Suppressor macrophage treated with lipopolysaccharide for 1 hour (primary cell): ENCODE measurements at regions not wholly inside any gene's neighbourhood (a gene's known extent, or its start where the extent isn't known, plus 50 kb on each side); places are given as distances from the start of the nearest gene placed in this dataset.
"Not testable (repeated sequence)": the region's sequence is repeated elsewhere in the genome, so short reads cannot be mapped to it uniquely, and the experiment has no call there.

Source experiments
- DNase-seq, 3 donors: peaks; one replicate each; pipeline ENCODE4 v3.0.0-alpha.2; 2020 to 2022

GRCh38 chr9:124126648-124127646, 115.4 kb downstream of the LHX2 start:
- DNase-seq, result peak; percentile 71 to 85 (median 81)

- no peak for DNase-seq
These were observed 117.1 kb downstream of the LHX2 start for GRCh38 chr9:124128568-124129166.

GRCh38 chr9:124130277-124131075, 118.9 kb downstream of the LHX2 start:
- no peak for DNase-seq

- DNase-seq, result not testable (repeated sequence)
These were observed 120.0 kb downstream of the LHX2 start for GRCh38 chr9:124131518-124131917.

GRCh38 chr9:124132671-124133147, 121.1 kb downstream of the LHX2 start:
- DNase-seq, result no peak

GRCh38 chr9:124133727-124134126, 122.2 kb downstream of the LHX2 start:
- peak; percentile 71 to 80 (median 73) for DNase-seq

GRCh38 chr9:124134526-124134925, 123.0 kb downstream of the LHX2 start:
- no peak for DNase-seq

- no peak for DNase-seq
These were observed 121.9 kb upstream of the NEK6 start for GRCh38 chr9:124135813-124136365.

- DNase-seq, result peak; percentile 39 to 53 (median 50)
These were observed 120.5 kb upstream of the NEK6 start for GRCh38 chr9:124137009-124137943.

- peak in 1 of 3 donors; percentile 16 for DNase-seq
These were observed 119.8 kb upstream of the NEK6 start for GRCh38 chr9:124137944-124138335.

GRCh38 chr9:124139001-124139400, 118.7 kb upstream of the NEK6 start:
- peak; percentile 75 to 84 (median 77) for DNase-seq

GRCh38 chr9:124140941-124141568, 116.7 kb upstream of the NEK6 start:
- peak; percentile 43 to 78 (median 50) for DNase-seq

- DNase-seq, result peak in 2 of 3 donors; percentile 22 to 37
These were observed 113.1 kb upstream of the NEK6 start for GRCh38 chr9:124144561-124145123.

GRCh38 chr9:124146031-124146561, 111.7 kb upstream of the NEK6 start:
- peak; percentile 90 to 93 (median 90) for DNase-seq

GRCh38 chr9:124149992-124150391, 107.8 kb upstream of the NEK6 start:
- peak in 2 of 3 donors; percentile 57 for DNase-seq

- DNase-seq, result no peak
These were observed 93.9 kb upstream of the NEK6 start for GRCh38 chr9:124163760-124164255.

GRCh38 chr9:124164811-124165210, 92.9 kb upstream of the NEK6 start:
- DNase-seq, result no peak

- peak in 2 of 3 donors; percentile 57 to 86 for DNase-seq
These were observed 83.3 kb upstream of the NEK6 start for GRCh38 chr9:124174433-124174832.

GRCh38 chr9:124177522-124177921, 80.2 kb upstream of the NEK6 start:
- DNase-seq, result not testable (repeated sequence)
